ENCODE measurements at regions not wholly inside any gene's neighbourhood (a gene's known extent, or its start where the extent isn't known, plus 50 kb on each side); places are given as distances from the start of the nearest gene placed in this dataset.

DNA sequence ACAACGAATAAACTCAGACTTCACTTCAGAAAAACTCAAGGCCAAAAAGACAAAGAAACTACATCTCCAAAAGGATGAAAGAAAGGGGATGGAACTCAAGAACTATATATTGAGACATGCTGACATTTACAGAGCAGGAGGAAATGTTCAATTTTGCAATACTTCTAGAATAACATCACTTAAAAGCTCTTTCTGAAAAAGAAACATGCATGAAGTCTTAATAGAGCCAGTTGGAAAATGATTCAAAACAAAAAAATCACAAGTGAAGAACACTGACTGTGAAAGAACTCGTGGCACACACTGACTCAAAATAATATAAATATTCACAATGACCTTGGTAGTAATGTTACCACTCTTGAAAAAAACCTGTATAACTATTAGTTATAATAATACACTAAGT lies 267.8 kb upstream of the NREP start:
- peak in 2 of 4 experiments; percentile 23 to 36 for DNase-seq

DNA sequence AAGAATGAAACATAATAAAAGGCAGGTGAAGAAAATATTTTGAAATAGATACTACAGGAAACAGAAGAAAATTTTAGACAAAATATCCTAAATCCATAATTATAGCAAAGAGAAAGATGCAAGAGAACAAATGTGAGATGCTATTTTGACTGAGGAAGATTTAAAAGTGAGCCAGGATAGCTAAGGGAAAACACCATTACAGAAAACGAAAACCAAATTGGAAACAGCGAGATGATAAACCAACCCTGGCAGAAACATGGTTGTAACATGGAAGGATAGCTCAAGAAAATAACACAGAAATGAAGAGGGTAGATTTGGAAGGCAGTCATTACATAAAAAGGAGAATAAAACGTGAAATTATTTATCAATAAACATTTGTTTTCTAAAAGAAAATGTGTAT lies 267.2 kb upstream of the NREP start:
- DNase-seq = no peak

DNA sequence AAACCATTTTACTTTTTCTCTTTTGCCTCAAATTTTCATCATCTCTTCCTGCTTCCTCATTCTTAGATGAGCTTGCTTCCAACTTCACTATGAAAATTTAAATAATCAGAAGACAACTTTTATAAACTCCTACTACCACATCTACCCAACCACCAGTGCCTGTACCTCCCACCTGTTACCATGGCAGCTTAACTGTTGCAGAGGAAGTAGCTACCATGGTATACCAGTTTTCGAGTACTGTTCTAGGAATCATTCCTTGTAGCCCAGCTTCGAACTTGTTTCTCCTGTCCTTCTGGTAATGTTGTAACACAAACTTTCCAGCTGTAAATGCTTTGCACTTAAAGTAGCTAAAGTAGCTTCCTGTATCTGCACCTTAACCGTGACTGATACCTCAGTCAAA lies 266.8 kb upstream of the NREP start:
- DNase-seq = peak in 2 of 4 experiments; percentile 5 to 43

DNA sequence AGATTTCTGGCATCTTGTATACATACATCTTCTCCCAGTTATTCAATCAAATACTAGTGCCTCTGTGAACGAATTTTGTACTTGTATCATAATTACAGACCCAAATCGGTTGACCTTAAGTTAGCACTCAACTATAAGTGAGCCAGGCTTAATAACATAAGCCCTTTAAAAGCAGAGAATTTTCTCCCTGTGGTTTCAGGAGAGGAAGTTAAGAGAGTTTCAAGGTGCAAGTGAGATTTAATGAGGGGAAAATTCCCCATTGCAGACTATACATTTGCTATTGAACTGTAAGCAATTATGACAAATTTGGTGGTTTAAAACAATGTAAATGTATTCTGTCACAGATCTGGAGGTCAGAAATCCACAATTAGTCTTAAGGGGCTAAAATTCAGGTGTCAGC lies 261.9 kb upstream of the NREP start:
- DNase-seq = no peak

DNA sequence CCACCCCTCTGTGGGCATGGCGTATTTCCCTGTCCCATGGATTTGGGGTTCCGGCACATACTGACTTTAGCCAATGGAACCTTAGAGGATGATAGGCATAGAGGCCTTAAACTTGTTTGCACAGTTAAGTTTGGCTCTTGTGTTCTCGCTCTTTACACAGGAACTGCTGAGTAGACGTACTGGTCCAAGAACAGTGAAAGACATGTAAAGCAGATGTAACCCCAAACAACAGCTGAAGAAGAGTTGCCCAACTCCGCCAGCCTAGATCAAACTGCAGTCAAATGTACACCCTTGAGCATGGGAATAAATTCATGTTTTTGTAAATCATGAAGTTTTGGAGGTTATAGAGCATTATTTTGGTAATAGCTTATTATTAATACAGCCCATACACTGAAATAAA lies 260.0 kb upstream of the NREP start:
- no peak for DNase-seq

DNA sequence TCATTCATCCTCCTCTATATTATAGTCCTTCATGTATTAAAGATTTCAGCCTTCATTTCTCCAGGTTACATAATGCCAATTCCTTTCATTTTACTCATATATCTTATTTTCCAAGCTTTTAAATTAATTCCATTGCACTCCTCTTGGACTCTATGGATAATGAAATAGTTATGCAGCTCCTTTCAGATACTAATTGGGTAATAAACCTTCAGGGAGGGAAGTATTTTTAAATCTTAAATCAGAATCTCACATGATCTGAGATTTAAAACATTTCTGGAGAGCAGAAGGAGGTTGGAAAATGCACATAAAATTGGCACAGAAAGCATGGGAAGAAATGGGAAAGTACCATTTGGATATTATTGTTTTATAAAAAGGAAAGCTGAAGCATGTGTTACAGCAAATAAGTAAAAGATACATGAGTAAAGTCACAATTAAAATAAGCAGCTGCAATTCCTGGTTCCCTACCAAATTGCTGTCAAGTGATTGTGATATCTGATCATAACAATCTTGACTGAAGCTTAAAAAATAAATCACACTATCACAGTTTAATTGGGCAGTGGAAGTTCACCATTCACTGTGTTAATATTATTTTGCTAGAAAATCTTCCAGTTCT lies 257.9 kb upstream of the NREP start:
- no peak for DNase-seq

DNA sequence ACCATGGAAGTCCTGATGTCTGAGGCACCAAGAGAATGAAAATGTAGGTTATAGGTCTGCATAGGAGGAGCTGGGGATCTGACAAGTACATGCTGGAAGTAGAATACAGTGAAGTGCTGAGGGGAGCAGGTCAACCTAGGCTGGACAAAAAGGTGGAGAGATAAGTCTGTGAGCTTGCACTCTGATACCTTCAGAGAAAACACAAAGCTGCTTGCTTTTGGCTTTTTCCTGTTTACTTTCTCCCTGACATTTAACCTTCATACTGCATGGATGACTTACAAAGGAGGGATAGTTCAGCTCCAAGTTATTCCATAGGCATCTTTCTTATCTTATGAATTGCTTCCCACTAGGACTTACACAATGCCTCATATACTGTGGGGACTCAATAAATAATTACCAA lies 256.7 kb upstream of the NREP start:
- no peak for DNase-seq

DNA sequence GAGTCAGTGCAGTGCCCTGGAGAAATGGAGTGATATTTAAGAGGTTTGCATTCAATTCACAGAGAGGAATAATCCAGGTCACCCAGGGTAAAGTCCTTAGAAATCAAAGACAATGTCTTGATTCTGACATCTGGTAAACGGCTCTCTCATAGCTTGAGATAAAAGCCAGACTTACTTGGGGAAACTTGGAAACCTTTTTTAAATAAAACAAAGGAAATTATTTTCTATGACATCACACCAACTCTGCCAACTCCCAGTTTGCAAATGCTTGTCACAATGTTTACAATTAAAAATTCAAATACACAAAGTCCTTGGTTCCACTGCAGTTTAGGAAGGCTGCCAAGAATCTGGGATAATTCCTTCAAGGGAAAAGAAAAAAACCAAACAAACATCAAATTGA lies 255.1 kb upstream of the NREP start:
- no peak for DNase-seq

DNA sequence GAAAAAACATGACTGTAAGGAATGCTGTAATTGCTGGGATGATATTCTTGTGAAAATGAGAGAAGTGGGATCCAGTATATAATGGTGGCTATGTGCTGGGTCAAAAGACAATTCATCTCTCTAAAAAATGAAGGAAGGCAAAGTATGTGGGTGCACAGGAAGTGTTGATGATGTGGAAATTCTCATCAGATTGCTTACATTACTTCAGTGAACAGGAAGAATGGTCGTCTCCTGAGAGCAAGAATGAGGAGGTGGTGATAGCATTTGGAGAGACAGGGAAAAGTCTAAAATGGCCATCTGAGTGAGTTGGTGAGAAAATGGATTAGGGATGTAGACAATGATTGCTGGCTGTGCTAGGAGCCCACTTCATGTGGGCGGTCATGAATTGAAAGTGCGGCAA lies 253.5 kb upstream of the NREP start:
- DNase-seq = peak in 3 of 4 experiments; percentile 18 to 58 (median 45)

DNA sequence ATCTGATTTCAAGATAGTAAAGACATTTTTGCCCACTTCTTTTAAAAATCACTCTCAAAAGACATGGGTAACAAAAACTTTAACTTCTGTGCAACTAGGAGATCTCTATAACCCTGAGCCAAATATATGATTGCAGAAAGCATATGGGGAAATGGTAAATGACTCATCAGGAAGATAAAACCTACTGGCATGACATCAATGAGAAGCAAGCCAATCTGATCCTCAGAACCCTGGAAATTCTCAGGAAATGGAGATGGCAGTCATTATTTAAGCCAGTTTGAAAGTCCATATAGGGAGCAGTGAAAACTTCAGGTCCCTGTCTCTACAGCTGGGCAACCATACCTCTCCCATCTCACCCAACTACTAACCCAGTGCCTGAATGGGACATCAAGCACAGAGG lies 249.7 kb upstream of the NREP start:
- DNase-seq = peak in 3 of 4 experiments; percentile 4 to 45 (median 39)

DNA sequence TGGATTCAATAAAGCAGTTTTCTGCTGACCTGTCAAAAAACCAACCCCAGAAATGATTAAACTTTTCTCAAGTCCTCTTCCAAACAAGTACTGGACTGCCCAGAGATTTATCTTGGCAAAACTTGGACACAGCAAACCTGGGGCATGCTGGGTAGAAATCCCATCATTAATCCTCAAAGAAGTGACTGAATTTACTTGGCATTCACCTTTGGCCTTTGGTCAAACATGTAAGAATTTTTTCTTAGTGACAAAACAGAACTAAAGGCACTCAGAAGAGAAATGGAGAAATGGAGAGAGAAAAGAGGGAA lies 248.6 kb upstream of the NREP start:
- no peak for DNase-seq

DNA sequence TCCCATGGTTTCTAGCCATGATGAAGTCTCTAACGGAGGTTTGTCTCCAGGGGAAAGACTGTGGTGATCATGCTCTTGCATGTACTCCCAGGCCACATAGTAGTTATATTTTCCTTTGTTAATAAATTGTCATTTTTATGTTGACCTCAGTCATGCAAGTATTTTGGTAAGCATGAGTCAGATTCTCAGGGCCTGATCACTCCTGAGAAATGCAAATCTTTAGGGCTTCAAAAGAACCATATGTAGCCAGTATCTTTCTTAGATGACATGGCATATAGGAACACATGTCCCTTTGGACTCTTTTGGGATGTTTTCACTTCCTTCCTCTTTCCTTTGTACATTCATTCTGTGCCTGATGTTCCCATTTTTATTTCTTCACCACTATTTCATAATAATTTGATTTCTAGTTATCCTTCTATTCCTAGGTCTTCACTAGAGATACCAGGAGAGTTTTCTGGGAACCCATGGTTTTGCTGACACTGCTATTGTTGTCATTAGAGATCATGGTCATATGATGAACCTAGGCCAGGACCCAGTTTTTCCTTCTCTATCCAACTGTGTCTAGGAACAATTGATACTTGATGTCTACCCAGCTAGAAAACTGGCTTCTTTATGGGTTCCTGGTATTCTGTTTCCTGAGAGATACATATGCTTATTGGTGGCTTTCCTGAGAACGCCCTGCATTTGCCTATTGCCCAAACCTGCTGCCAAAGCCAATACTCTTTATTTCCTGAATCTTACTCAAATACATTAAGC lies 248.1 kb upstream of the NREP start:
- peak; percentile 17 to 75 (median 43) for DNase-seq

DNA sequence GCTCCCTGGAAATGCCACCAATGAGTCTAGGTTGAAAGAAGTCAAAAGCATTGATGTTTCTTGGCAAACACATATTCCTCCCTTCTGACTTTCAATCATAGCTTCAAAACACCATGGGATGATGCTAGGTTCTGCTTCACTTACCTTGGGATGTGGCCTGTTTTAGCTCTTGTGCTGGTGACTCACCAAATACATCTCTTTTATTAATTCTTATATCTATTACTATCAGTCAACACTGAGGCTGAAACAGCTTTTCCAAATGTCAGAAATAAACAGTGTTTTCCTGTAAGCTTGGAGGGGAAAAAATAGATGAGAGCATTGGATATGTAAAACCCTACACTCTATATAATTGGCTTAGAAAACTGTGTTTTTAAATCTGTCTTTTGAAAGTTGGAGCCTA lies 245.4 kb upstream of the NREP start:
- DNase-seq = no peak

DNA sequence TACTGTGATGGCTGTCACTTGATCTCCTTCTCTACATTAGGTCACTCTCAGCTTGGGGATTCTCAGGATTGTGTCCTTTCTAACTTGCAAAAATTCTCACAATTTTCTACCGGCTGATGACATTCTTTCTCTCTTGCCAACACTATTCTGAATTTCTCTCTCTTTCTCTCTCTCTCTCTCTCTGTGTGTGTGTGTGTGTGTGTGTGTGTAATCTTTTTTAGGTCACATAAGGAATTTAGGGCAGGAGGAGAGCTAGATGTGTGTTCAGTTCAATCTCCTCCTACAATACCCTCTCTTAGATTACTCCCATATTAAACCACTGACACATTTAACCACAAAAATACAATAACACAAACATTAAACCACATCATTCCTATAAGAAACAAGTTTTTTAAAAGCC lies 242.3 kb upstream of the NREP start:
- DNase-seq = no peak

DNA sequence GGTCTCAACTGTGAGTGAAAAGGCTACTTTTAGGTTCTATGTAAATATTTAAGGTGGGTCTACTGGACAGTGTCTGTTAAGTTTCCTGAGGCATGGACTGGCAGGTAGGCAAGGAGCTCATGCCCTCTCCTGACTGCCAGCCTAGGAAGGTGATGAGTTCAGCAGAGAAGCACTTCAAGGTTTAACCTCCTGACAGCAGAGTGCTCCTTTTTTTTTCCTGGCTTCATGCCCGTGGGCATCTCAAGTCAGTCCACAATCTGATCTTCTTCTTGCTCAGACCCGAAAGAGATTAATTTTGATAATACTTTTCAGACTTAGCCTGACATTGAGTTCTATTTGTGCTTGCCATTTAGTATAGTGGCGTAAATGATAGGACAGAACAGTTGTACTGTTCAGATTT lies 241.9 kb upstream of the NREP start:
- no peak for DNase-seq

DNA sequence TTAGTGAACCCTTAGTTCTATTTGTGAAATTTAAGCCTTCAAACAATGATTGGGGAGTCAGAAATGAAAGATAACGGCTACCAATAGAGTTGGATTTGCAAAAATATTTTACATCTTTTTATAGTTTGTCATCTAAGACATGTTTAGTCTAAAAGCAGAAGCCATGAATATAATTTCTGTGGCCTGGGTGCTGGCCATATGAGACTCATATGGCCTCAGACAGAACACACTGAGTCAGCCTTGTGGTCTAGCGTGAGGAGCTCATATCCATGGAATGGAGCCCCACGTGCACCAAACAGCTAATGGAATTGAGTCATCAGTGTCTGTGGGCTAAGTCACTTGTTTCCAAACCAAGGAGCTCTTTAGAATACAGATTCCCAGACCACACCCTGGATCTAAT lies 240.7 kb upstream of the NREP start:
- peak; percentile 78 to 91 (median 79) for DNase-seq

DNA sequence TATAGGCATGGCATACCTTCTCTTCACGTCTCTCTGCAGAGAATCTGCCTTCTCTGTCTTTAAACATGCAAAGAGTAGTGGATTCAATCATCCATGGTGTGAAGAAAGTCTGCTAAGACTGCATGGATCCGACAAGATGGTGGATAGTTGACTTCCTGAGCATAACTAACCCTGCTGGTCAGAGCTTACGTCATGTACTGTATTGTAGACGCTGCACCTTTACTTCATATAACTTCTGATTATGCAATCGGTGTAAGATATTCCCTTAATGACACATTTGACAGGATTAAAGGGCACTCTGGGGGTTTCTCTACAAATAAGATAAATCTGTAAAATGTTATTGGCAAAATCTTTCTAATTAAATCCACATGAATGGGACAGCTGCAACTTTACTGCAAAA lies 240.3 kb upstream of the NREP start:
- no peak for DNase-seq

DNA sequence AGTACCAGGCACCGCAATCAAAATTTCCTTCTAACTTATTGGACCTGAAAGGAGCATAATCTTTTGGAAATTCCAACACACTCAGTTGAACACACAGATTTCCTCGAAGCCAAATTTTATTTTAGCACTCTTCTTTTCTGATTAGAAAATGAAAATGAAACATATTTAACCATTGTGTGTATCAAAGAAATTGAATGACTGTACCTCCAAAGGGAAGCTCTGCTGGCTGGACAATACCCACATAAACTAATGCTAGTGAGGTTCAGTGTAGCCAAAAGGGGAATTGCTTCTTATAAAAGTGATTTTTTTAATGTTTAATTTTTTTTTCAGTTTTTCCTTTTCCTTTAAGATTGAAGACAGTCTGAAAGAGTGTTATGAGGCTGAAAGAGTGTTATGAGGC lies 239.6 kb upstream of the NREP start:
- DNase-seq = no peak

DNA sequence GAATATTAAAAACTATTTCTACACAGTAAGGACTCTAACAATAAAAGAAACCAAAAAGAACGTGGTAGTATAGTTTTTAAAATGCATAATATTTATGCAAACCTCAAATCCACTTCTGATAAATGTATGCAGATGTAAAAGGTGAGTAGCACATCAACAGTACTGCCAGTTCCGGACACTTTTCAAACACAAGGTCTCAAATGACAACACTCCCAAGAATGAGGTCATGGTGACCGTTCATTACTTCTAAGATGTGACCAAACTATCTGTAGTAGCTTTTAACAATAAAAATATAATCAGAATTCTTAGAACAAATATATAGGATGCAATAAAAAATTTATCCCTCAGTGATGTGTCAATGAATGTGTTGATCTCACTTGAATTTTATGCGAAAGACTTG lies 238.7 kb upstream of the NREP start:
- no peak for DNase-seq

DNA sequence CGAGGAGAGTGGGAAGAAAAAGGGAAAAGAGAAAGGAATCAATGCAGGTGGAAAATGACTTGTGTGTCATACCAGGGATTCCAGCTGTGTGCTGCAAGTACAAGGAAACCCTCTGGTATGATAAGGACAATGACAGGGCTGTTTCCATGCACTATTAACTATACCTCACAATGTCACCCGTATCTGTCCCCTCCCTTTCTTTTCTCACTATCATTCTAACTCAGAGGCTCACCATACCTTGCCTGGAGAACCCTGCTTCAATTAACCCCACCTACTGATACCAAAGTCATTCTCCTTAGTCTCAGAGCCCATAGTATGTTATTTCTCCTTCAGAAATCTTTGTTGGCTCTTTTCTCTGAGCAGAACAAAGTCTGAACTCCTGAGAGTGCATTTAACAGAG lies 236.2 kb upstream of the NREP start:
- no peak for DNase-seq

DNA sequence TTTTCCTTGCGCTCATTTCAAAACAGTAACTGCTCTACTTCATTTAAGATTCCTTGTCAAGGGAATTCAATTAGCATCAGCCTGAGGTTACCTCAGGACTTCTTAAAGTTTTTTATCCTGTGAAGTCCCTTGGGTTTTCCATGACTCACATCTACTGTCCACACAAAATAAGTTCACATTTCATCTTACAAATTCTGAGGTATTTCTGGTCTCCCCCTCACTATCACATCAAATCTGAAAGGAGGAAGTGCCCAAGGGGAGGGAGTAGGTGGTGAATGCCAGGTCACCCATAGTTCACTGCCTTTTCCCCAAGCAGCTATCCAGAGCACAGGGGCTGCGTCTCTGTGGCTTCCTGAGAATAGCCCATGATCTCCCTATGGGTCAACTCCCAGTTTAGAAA lies 227.1 kb upstream of the NREP start:
- DNase-seq = peak; percentile 49 to 83 (median 60)

DNA sequence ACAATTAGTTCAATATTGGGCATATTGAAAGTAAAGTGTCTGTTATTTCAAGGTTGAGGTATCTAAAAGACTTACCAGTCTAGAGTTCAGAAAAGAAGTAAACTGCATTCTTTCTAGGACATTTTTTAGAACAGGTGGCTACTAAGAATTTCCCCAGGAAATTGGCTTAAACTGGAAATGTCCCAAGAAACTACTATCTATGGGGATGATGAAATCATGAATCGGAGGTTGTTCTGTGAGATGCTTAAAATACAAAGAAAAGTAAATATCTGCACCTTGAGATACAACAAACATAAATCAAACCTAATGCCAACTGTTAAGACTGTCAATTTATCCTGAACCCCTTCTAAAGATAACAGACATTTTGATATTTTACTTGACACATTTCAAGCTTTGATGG lies 226.5 kb upstream of the NREP start:
- no peak for DNase-seq

DNA sequence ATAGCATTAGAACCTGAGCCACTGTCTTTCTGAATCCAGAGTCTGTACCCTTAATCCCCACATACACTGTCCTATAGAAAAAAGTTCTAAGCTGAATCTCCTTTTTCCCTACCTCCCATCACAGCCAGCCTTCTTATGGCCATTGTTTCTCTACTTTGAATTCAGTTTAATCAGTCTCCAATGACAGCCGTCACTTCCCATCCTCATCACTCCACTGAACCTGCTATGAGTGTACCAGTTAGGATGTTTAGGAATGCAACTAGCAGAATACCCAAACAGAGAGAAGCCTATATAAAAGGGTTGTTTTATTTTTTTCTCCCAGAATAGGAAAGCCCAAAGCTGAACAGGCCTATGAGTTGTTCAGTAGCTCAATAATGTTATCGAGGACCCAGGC lies 220.4 kb upstream of the NREP start:
- DNase-seq = no peak

DNA sequence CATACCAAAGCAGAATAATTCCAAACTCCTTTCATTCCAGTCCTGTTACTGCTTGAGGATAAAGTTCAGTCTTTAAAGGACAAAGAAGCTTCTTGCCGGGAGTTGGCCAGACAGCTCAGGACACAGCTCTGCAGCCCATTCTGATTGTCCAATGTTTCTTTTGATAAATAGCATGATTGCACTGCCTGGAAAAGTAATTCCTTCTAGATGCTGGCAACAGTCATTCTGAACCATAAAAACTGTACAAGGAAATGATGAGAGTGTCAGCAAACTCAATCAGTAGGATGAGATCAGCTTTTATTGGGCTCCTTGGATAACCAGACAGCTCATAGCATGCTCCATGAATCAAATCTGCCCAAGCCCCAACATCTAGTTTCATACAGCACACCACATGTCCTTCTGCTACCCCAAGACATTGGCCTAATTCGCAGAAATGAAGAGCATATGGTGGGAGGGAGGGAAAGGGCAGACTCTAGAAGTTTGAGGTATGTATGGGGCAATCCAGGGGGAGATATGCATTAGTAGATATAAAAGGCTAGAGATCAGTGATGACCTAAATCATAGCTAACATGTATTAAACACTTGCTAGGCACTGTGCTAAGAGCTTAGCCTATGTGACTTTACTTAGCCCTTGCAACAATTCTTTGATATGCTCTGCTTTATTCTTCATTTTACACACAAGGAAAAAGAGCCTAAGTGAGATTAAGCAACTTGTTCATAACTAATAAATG lies 219.9 kb upstream of the NREP start:
- no peak for DNase-seq
